Kidney tubule cell (primary cell): ENCODE measurements at regions not wholly inside any gene's neighbourhood (a gene's known extent, or its start where the extent isn't known, plus 50 kb on each side); places are given as distances from the start of the nearest gene placed in this dataset.

ENCODE experiments used
- DNase-seq: peaks from one replicate; pipeline ENCODE4 v3.0.0-alpha.2; 2018; ENCODE audit warnings: low spot score

GRCh38 chr15:31554261-31554660, 227.6 kb downstream of the KLF13 start:
- DNase-seq: no peak

DNA sequence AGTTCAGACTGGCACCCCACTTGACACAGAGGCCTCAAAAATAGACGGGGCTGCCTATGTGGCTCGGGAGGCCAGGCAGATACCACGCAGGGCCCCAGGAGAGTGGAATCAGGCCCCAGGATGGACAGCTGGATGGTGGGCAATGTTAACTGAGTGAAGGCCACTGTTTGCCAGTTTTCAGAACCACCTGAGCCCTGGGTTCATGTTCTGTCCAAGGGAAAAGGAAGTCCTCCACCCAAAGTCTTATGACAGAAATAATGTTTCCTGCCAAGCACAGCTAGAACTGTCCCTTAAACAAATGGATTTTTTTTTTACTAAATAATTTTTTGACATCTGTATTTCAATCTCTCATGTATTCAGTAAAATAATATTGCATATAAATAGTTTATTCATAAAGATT, 228.4 kb downstream of the KLF13 start:
- no peak for DNase-seq

- no peak for DNase-seq
These were observed 230.0 kb downstream of the KLF13 start for GRCh38 chr15:31556494-31557150.

GRCh38 chr15:31557899-31558298, 231.3 kb downstream of the KLF13 start:
- no peak for DNase-seq

- DNase-seq: no peak
These were observed 232.2 kb downstream of the KLF13 start for GRCh38 chr15:31558840-31559239.

DNA sequence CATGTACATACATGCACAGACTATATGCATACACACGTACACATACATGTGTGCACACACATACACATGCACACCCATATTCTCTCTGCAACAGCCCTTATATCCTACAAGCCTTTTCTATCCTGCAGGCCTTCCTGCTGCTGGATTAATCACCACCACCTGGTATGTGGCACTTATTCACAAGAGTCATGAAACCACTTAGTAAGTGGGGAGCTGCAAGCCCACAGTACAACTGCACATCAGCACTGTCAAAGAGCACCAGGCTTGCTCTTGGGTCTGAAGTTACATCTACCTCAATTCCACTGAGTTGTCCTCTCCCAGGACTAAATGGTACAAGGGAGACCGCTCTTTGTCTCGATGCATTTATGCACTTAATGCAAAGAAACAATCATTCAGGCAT, 233.2 kb downstream of the KLF13 start:
- DNase-seq: no peak

GRCh38 chr15:31560643-31561042, 234.0 kb downstream of the KLF13 start:
- no peak for DNase-seq

DNA sequence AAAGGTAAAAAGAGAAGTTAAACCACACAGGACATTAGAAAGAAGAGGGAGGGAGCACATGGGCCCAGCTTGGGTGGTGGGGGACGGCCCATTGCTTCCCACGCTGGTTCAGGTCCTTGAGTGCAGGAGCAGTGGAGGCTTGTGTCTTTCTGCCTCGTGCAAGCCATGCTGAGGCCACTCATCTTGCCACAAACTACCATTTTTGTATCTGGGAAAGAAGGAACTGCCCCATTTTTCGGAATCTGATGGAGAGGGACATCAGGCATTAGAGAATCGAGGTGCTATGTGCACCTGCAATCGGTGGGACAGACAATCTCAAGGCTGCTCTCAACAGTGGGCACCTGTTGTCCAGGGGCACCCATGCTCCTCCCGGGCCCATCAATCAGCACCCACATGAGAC, 234.5 kb downstream of the KLF13 start:
- no peak for DNase-seq

DNA sequence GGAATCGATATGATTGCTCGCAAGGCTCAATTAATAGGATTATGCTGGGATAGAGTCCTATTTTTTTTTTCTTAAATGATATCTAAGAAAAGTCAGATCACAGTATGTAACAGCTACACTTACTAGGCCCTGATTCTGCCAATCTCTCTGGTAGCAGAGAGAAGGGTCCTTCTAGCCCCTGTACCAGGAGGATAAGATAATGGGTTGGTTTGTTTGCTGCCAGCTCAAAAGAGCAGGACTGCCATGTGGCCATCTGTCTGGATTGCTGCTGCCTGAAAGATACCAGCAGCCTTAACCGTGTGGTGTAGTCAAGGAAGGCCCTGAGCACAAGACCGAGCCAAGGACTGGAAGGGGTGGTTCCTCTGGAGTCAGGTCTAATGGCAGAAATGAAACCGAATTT, 236.4 kb downstream of the KLF13 start:
- no peak for DNase-seq

GRCh38 chr15:31563421-31563820, 236.8 kb downstream of the KLF13 start:
- DNase-seq: no peak

GRCh38 chr15:31567861-31568260, 241.2 kb downstream of the KLF13 start:
- DNase-seq: no peak

DNA sequence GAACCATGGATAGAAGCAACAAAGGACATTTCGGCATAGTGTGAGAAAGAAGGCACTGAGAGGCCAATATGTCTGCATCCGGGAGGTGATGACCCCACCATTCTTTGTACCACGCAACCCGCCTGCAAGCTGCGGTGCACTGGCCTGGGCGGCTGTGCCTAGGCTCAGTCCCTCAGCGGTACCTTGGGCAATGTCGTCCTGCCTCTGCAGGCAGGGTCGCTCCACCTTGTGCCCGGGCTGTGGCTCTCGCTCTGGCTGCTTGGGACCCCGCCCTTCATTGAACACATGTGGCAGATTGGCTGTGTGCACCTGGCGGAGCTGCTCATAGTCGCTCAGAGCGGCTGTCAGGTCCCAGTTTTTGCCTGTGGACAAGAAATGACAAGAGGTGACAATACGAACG, 243.2 kb downstream of the KLF13 start:
- DNase-seq: no peak

DNA sequence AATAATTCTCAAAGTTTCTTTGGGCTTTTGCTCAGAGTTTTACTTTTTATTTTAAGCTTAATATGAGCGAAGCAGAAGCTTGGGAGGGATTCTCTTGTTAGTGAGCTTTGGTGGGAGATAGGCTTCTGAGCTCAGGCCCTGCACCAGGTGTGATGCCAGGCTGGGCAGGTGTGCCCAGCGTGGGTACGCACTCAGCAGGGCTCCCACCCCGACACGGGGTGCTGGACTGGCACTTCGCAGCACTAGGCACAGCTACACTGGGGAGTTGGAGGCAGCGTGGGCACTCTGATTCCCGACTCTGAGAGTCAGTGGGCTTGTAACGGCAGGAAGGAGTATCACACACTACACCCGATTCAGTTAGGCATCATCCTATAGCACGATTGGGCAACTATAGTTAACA, 244.0 kb downstream of the KLF13 start:
- DNase-seq: no peak

DNA sequence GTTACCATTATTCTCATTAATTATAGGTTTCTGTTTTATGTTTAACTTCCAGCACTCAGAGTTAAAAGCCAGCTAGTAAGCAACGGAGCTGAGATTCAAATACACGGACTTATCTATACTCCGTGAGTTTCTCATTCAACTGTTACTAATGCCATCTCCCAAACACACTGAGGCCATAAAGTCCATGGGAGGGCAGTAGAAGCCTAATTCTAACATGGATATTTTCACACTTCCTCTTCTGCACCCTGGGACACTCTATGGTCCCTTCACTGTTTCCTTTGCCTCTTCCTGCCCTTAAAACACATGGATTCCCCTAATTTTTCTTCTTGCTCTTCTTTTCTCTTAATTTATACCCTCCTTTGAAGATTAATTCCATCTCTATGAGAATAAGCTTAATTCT, 245.0 kb downstream of the KLF13 start:
- no peak for DNase-seq

DNA sequence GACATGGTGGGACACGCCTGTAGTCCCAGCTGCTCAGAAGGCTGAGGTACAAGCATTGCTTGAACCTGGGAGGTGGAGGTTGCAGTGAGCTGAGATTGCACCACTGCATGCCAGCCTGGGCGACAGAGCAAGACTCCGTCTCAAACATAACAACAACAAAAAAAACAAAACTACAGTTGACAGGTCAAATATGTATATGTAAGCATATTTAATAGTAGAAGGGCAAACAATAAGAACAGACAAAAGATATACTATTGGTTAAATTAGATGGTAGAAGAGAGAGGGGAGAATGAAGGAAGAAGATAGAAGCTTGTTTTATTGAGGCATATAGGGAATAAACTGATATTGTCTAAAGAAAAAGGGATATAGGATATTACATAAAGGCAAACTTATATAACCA, 247.1 kb downstream of the KLF13 start:
- no peak for DNase-seq

DNA sequence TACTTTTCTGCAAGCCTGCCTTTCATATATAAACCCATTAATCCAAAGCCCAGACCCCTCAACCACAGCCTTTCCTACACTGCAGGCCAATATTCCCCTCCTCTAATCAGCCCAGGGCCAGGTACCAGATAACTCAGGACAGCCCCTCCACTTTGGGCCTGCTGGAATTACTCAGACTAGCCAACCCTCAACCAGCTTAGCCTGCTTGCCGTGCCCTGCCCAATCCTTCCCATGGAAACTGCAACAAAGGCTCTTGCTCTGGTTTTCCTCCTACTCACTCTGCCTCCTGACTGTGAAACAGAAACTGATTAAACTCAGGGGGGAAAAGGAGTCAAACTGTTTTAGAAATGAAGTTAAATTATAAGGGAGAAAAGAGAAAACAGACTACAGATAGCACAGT, 248.1 kb downstream of the KLF13 start:
- DNase-seq: no peak

- DNase-seq: no peak
These were observed 250.5 kb downstream of the KLF13 start for GRCh38 chr15:31577108-31577507.

- no peak for DNase-seq
These were observed 252.6 kb downstream of the KLF13 start for GRCh38 chr15:31579282-31579681.

- no peak for DNase-seq
These were observed 253.3 kb downstream of the KLF13 start for GRCh38 chr15:31579976-31580375.

DNA sequence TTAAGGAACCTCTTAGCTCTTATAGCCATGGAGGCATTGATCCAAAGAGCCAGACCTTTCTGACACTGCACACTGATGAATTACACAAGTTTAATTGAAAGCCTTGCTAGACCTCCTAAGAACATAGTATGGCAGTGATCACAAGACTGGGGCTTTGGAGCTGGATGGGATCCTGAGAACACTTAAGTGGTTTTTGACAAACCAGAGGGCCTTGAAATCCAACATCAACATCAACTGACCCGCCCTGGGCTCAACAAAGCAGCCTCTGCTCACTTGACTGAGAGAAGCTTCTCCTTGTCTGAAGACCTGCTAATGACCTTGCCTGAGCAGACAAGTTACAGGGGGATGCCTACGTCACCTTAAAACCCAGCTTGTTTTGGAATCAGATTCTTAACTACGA, 257.6 kb downstream of the KLF13 start:
- DNase-seq: no peak

DNA sequence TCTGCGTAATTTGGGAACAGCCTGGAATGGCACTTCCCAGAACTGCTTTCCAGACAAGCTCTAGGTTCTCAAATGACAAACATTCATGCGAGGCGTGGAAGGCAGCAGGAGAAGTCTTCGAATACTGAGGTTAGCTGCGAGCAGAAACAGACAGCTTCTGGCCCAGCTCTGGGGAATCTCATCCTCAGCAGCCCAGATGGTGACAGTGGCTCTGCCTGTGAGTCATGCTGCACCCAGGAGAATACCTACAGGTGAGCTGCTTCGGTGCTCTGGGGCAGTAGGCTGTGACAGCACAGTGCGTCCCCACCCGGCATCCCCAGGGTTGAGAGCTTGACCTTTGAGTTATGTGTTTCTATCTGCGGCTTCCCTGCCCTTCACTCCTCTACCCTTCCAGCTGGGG, 258.6 kb downstream of the KLF13 start:
- DNase-seq: peak; percentile 17

DNA sequence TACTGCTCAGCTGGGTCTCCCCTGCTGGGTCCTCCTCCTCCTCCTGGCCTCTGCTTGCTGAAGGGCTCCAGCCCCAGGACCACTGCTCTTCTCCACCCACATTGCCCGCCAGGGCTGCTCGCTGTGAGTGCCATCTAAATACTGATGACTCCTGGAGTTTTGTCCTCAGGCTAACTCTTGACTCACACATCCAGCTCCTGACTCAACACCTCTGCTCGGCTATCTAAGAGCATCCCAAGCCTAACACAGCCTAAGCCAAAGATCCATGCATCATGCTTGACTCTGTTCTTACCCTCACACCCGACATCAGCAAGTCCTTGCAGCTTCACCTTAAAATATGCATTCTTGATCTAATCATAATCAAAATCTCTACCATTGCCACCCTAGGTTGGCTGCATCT, 260.2 kb downstream of the KLF13 start:
- DNase-seq: no peak

DNA sequence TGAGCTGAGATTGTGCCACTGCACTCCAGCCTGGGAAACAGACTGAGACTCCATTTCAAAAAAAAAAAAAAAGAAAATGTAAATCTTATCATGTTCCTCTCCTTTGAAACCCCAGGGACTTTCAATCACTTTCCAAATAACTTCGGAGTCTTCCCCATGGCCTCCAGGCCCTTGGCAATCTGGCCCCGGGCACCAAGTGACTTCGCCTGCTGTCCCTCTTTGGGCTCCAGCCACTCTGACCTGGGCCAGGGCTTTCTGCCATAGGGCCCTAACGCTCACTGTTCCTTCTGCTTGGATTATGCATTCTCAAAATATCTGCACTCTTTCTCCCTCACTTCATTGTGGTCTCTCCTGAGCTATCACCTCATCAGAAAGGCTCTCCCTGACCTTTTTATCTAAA, 260.9 kb downstream of the KLF13 start:
- no peak for DNase-seq

DNA sequence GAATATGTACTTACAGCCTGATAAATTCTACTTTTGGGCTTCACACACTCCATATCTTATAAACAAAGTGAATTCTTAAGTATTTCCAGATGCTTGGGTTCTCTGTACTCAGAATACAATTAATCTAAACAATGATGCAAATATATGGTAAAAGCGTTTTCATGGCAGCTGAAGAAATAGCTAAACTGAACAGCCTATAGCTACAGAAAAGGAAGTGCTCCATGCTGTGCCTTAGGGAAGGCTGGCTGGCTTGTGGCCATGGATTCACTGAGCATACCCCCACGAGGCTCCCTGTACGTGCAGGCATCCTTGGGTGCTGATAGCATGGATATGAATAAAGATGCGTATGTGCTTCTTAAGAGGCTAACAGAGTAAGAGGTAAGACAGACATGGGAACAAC, 264.0 kb downstream of the KLF13 start:
- DNase-seq: no peak

DNA sequence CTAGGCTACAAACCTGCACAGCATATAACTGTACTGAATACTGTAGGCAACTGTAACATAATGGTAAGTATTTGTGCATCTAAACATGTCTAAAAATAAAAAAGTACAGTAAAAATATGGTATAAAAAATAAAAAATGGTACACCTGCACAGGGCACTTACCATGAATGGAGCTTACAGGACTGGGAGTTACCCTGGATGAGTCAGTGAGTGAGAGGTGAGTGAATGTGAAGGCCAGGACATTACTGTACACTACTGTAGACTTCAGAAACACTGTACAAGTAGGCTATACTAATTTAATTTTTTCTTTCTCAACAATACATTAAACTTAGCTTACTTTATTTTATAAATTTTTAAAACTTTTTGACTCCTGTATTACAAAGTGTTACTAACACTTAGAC, 265.3 kb downstream of the KLF13 start:
- DNase-seq: no peak
